GM12875 (cell line): ENCODE measurements at regions not wholly inside any gene's neighbourhood (a gene's known extent, or its start where the extent isn't known, plus 50 kb on each side); places are given as distances from the start of the nearest gene placed in this dataset.
"Not testable (repeated sequence)": the region's sequence is repeated elsewhere in the genome, so short reads cannot be mapped to it uniquely, and the experiment has no call there.

Experiments
- H3K4me3 ChIP-seq: one replicate; pipeline ENCODE4 v1.5.1; 2011; ENCODE audit warnings: low read depth, low read length, control low read depth
- CTCF ChIP-seq: IDR thresholded peaks from 2 replicates; pipeline ENCODE4 v1.5.1; 2011; ENCODE audit warnings: low read depth, mild to moderate bottlenecking, control low read depth, inconsistent platforms, low read length, moderate library complexity, borderline replicate concordance; ENCODE audit not compliant: insufficient read depth

- TF ChIP-seq CTCF = no peak
- H3K4me3 ChIP-seq = no peak overlapping the region
These were observed 108.5 kb downstream of the KCNK1 start for GRCh38 chr1:233722212-233722979.

- H3K4me3 ChIP-seq = no peak overlapping the region
- TF ChIP-seq CTCF = no peak
These were observed 109.5 kb downstream of the KCNK1 start for GRCh38 chr1:233723387-233723786.

- not testable (repeated sequence) for H3K4me3 ChIP-seq
These were observed 110.3 kb downstream of the KCNK1 start for GRCh38 chr1:233724131-233724631.

- no peak for TF ChIP-seq CTCF
- no peak overlapping the region for H3K4me3 ChIP-seq
These were observed 111.5 kb downstream of the KCNK1 start for GRCh38 chr1:233725423-233725822.

GRCh38 chr1:233728721-233729120, 114.8 kb downstream of the KCNK1 start:
- no peak overlapping the region for H3K4me3 ChIP-seq
- no peak for TF ChIP-seq CTCF

- H3K4me3 ChIP-seq = no peak overlapping the region
- TF ChIP-seq CTCF = no peak
These were observed 116.5 kb downstream of the KCNK1 start for GRCh38 chr1:233730380-233730779.

- no peak for TF ChIP-seq CTCF
- H3K4me3 ChIP-seq = no peak overlapping the region
These were observed 116.9 kb downstream of the KCNK1 start for GRCh38 chr1:233730809-233731208.

- no peak for TF ChIP-seq CTCF
These were observed 118.3 kb downstream of the KCNK1 start for GRCh38 chr1:233732206-233732605.

More at GRCh38 chr1:233732206-233732605, 118.3 kb downstream of the KCNK1 start:
- no peak overlapping the region for H3K4me3 ChIP-seq
